Kidney capillary endothelial cell (primary cell): ENCODE measurements at regions not wholly inside any gene's neighbourhood (a gene's known extent, or its start where the extent isn't known, plus 50 kb on each side); places are given as distances from the start of the nearest gene placed in this dataset.

Source experiments
- DNase-seq: peaks from one replicate; pipeline ENCODE4 v3.0.0-alpha.2; 2018; ENCODE audit warnings: low spot score

DNA sequence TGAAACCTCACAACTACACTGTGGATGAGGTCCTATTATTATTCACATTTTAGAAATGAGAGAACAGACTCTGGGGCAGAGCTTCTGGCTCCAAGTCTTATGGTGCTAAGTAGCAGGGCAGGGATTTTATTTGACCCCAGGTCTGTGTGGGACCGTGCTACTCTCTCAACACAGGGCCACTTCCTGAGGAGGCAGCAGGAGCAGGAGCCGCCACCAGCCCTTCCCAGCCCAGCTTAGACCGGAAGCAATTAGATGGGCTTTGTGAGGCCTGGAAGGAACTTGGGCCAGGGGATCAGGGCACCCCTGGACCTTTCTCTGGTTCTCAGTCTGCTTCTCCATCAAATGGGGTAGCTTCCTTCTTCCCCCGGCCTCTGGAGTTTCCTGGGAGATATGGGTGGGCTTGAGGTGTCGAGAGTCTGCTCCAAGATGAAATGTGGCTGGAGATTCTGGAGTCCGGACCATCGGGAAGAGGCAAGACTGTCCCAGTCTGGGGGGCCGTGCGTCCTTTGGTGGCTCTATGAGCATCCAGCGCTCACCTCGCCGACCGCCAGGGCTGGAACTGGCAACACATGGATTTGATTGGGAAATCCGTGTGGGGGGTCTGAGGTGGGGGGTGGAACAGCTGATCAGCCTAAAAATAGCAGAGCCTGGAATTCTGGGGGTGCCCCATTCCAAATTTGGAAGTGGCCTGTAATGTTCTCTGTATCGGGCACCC is 136.8 kb downstream of the FOXD2 start:
- no peak for DNase-seq

GRCh38 chr1:47575855-47576757 is 138.3 kb downstream of the FOXD2 start:
- no peak for DNase-seq

DNA sequence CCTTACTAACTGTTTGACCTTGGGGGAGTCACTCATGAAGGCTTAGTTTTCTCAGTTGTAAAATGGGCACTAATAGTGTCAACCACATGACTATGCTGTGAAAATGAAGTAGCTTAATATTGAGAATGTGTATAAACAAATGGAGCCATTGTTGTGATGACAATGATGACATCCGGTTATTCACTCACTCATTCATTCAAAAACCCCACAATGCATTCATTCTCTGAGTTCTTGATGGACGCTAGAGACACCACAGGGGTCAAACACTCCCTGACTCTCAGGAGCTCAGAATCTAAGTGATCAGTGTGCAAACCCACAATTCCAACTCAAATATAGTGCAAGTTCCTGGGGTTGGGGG is 138.9 kb downstream of the FOXD2 start:
- DNase-seq = no peak

DNA sequence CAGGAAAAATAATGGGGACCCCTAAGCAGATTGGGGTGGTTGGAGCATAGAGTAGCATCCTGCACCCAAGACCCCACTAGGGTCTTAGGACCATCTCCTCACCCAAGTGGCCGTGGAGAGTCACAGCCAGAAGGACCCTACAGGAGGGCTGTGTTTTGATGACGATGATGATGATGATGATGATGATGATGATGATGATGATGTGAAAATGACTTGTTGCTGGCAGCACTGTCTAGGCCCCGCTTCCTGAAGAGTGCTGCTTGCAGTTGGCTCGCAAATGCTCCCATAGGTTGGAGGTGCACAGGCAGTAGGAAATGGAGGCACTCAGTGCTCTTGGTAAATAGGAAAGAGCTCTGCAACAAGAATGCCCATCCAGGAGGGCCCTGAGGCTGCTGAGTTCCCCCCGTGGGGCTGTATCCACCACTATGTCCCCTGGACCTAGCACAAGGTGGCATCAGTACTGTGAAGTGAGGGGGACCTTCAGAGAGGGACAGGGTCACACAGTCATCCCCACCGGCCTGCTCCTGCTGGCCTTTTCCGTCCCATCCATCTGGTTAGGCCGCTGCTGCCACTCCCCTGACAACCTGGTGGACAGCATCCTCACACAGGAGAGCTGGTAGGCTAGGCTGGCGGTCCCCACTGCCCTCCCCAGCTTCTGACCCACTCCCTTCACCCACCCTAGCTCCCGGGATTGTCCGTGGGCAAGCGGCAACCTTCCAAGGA is 139.6 kb downstream of the FOXD2 start:
- no peak for DNase-seq

DNA sequence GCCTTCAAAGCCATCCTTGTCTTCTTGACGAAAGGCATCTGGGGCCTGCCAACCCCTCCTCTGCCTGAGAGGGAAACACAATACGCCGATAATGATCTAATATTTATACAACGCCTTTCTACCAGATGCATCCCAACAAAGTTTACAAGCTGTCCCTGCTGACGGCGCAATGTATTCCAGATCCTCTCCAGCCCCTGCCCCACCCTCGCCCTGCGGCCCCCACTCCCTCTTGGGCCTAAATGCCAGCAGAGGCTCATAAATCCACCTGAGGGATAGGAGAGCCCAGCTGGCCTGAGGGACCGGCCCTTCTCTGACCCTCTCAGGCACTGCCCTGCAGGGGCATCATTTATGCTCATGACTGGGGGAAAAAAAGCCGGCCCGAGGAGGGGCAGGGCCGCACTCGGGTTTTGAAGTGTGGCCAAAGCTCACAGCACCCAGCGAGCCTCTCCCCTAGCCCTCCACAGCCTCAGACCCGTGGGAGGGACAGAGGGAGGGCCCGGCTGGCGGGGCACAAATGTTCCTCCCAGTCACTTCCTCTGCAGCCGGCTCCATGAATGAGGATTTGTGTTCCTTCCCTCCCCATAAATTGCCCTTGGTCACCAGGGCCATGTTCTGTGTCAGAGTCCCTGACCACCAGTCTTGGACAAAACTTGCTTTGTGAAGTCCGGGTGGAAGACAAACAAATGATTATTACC is 140.3 kb downstream of the FOXD2 start:
- DNase-seq = no peak

GRCh38 chr1:47578721-47579419 is 141.0 kb downstream of the FOXD2 start:
- DNase-seq = no peak

DNA sequence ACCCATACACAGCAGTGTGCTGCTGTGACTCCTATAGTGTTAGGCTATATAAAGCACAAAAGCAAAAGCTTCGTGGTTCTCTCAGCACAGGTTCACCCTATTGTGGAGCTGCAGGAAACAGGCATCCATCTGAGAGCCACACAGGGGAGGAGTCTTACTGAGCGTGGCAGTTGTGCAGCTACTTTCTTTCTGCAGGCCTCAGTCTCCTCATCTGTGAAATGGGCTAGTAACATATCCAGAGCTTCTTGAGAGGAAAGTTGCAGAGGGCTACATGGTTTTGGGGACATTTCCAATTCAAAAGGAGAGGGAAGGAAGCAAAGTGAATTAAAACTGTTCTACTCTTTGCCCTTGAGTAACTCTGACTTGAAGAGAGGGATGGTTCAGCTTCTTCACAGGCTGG is 142.0 kb downstream of the FOXD2 start:
- DNase-seq = no peak

- DNase-seq = no peak
These were observed 142.7 kb downstream of the FOXD2 start for GRCh38 chr1:47580451-47580995.

GRCh38 chr1:47582891-47583608 is 145.2 kb downstream of the FOXD2 start:
- no peak for DNase-seq

DNA sequence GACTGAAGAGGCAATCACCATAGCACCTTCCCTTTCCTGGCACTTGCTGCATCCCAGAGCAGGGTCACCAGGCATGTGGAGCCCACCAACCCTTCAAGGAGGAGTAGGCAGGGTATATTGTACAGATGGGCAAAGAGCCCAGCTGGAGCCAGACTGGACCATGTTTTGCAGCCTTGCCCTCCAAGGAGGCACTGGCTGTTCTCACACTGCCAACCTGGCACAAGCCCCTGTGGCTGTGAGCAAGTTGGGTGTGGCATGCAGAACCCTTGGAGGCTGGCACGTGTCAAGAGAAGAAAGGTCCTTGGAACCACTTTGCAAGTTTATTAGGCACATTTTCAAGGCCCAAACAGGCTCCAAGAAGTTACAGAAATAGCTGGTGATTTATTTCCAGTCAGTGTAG is 146.4 kb downstream of the FOXD2 start:
- DNase-seq = no peak

DNA sequence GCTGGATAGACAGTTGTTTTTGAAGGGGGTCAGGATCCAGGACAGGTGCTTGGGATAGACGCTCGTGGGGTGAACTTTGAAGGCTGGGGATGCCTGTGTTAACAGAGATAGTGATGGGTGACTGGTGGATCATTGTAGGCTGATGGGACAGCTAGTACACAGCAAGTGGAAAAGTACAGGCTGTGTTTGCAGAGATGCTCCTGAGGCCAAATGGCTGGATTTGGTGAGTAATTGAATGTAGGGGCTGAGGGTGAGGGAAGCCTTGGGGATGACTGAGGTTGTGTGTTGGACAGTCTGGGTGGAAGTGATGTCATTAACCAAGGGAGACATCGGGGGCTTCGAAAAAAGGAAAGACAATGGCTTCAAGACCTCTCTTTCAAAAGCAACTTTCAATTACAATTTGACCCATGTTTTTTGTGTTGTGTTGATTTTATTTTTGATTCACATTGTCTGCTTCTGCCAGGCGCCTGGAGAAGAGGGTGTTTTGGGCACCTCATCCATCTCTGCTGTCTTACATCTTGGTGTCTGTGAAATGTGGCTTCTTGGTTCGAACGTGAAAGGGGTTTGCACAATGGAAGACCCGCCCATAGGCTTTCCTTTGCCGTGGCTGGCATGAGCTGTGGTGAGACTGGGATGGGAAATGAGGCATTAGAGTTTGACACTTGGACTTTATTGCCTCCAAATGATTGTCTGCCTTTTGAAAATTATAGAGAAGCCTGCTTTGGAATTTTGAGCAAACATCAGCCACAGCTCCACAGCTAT is 147.5 kb downstream of the FOXD2 start:
- DNase-seq = no peak

GRCh38 chr1:47587891-47588582 is 150.2 kb downstream of the FOXD2 start:
- no peak for DNase-seq

DNA sequence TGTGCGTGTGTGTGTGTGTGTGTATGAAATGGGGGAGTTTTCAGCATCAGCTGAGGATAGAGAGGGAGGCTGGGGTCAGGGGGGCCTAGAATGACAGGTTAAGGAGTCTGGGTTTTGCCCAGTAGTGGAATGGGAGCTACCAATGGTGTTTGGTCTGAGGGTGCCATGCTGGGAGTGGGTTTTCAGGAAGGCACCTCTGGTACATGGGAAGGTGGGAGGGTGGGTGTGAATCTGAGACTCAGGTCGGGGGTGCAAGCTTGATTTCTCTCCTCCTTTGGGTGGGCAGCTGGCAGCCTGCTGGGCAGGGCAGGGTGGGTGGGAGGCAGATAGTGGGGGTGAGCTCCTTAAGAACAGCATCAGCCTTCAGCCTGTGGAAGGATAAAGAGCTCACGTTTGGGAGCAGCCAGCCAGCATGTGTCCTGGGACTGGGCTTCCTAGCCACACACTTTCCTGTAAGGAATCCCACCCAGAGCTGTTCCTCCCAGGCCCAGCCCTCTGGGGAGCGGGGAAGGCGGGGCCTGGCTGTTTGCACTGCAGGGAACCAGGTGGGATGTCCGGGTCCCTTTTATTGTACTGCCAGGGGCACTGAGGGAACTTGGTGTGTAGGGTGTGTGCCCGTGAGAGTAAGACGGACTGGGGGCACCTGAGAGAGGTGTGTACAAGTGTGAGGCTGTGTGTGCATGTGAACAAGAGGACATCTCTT is 152.8 kb downstream of the FOXD2 start:
- DNase-seq = no peak

DNA sequence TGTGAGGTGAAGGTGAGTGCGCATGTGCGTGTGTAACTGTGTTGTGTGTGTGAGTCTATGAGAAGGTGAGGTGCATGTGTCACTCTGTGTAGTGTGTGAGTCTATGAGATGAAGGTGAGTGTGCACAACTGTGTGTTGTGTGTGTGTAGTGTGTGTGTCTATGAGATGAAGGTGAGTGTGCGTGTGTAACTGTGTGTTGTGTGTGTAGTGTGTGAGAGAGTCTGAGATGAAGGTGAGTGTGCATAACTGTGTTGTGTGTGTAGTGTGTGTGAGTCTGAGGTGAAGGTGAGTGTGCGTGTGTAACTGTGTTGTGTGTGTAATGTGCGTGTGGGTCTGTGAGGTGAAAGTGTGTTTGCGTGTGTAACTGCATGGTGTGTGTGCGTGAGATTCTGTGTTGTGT is 154.0 kb downstream of the FOXD2 start:
- DNase-seq = no peak

DNA sequence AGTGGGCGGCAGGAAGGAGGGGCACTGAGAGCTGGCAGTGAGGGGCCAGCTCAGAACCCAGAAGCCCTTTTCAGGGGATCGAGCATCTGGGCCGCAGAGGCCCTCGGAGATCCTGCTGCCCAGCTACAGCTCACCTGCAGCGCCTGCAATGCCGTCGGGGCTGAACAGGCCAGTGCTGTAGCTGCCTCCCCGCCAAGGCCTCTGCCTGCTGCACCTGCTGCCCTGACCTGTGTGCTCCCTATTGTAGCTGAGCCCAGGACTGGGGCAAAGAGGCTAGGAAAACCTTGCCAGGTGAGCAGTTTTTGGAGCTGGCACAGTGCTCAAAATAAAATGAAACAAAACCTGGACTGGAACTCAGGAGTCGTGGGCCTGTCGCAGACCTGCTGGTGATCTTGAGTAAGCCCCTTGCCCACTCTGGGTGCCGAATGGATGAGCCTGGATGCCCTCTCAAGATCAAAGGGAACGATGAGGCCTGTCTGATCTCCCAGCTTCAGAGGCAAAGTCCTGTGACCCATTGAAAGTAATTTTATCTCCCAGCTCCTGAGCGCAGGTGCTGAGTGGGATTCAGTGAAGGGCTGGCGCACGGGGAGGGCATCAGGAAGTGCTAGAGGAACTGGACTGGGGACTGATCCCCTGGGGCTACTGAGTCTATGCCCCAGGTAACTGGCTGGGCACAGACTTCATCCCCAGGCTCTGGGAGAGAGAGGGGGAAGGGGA is 154.6 kb downstream of the FOXD2 start:
- no peak for DNase-seq

- DNase-seq = no peak
These were observed 155.2 kb downstream of the FOXD2 start for GRCh38 chr1:47593013-47593568.

GRCh38 chr1:47593598-47594285 is 155.9 kb downstream of the FOXD2 start:
- DNase-seq = no peak
